MM.1S (cell line): ENCODE measurements at regions not wholly inside any gene's neighbourhood (a gene's known extent, or its start where the extent isn't known, plus 50 kb on each side); places are given as distances from the start of the nearest gene placed in this dataset.

ENCODE experiments used
- DNase-seq: peaks from one replicate; pipeline ENCODE4 v3.0.0-alpha.2; 2015
- H2AFZ ChIP-seq: fragments of 300-600 bp; sonication (generic); 2 replicates; pipeline ENCODE4 v1.6.0; 2016; ENCODE audit warnings: antibody characterized with exemption, low read length
- H3F3A ChIP-seq: fragments of 300-600 bp; sonication (generic); 2 replicates; pipeline ENCODE4 v1.6.1; 2016; ENCODE audit warnings: mild to moderate bottlenecking, antibody characterized with exemption, low read length, moderate library complexity, mixed read lengths; ENCODE audit not compliant: insufficient read depth
- H3K27ac ChIP-seq: fragments of 300-600 bp; sonication (generic); 2 replicates; pipeline ENCODE4 v1.5.1; 2016; ENCODE audit warnings: mild to moderate bottlenecking, low read length
- H3K27me3 ChIP-seq: fragments of 300-600 bp; sonication (generic); replicated peaks from 2 replicates; pipeline ENCODE4 v1.6.0; 2016; ENCODE audit warnings: low read length; ENCODE audit not compliant: insufficient read depth
- H3K36me3 ChIP-seq: fragments of 300-600 bp; sonication (generic); replicated peaks from 2 replicates; pipeline ENCODE4 v1.6.1; 2016; ENCODE audit warnings: mild to moderate bottlenecking, low read length, mixed read lengths; ENCODE audit not compliant: insufficient read depth
- H3K4me1 ChIP-seq: fragments of 300-600 bp; sonication (generic); 2 replicates; pipeline ENCODE4 v1.6.1; 2016; ENCODE audit warnings: low read length, mixed read lengths
- H3K4me2 ChIP-seq: fragments of 300-600 bp; sonication (generic); 2 replicates; pipeline ENCODE4 v1.6.0; 2016; ENCODE audit warnings: low read depth, low read length
- H3K4me3 ChIP-seq: fragments of 300-600 bp; sonication (generic); 2 replicates; pipeline ENCODE4 v1.5.1; 2016; ENCODE audit warnings: low read length, mixed read lengths
- H3K79me2 ChIP-seq: fragments of 300-600 bp; sonication (generic); 2 replicates; pipeline ENCODE4 v1.6.1; 2016; ENCODE audit warnings: mixed run types, low read length, mixed read lengths
- H3K9ac ChIP-seq: fragments of 300-600 bp; sonication (generic); 2 replicates; pipeline ENCODE4 v1.6.1; 2016; ENCODE audit warnings: low read length, mixed read lengths
- H3K9me2 ChIP-seq: fragments of 300-600 bp; sonication (generic); replicated peaks from 2 replicates; pipeline ENCODE4 v1.6.1; 2016; ENCODE audit warnings: mild to moderate bottlenecking, low read length, mixed read lengths; ENCODE audit not compliant: insufficient read depth
- H3K9me3 ChIP-seq: fragments of 300-600 bp; sonication (generic); replicated peaks from 2 replicates; pipeline ENCODE4 v1.6.1; 2016; ENCODE audit warnings: mild to moderate bottlenecking, low read length, mixed read lengths; ENCODE audit not compliant: insufficient read depth
- H4K20me1 ChIP-seq: fragments of 300-600 bp; sonication (generic); 2 replicates; pipeline ENCODE4 v1.6.1; 2016; ENCODE audit warnings: mild to moderate bottlenecking, low read length, moderate library complexity, mixed read lengths; ENCODE audit not compliant: insufficient read depth
- EZH2 ChIP-seq: fragments of 300-600 bp; sonication (generic); optimal IDR thresholded peaks from 2 replicates; pipeline ENCODE3; 2017; ENCODE audit warnings: low read depth, mild to moderate bottlenecking, antibody characterized with exemption, low read length, mixed read lengths
- EZH2phosphoT487 ChIP-seq: fragments of 300-600 bp; sonication (generic); IDR thresholded peaks from 2 replicates; pipeline ENCODE4 v1.6.1; 2018; ENCODE audit warnings: antibody characterized with exemption, low read length
- TF ChIP-seq, protein P1 (sequence below): fragments of 300-600 bp; sonication (generic); IDR thresholded peaks from 2 replicates; pipeline ENCODE4 v1.5.1; 2016; ENCODE audit warnings: antibody characterized with exemption, low read length, mixed read lengths

- H3K36me3 ChIP-seq, result no peaks in the 10 kb centered on the region
- H3K9ac ChIP-seq, result no peak overlapping the region
- H3K9me2 ChIP-seq, result no peaks in the 10 kb centered on the region
- H3K4me2 ChIP-seq, result no peak overlapping the region
- H3K79me2 ChIP-seq, result no peaks in the 10 kb centered on the region
- TF ChIP-seq EZH2 (no peak), EZH2phosphoT487 (no peak)
- TF ChIP-seq, protein P1, sequence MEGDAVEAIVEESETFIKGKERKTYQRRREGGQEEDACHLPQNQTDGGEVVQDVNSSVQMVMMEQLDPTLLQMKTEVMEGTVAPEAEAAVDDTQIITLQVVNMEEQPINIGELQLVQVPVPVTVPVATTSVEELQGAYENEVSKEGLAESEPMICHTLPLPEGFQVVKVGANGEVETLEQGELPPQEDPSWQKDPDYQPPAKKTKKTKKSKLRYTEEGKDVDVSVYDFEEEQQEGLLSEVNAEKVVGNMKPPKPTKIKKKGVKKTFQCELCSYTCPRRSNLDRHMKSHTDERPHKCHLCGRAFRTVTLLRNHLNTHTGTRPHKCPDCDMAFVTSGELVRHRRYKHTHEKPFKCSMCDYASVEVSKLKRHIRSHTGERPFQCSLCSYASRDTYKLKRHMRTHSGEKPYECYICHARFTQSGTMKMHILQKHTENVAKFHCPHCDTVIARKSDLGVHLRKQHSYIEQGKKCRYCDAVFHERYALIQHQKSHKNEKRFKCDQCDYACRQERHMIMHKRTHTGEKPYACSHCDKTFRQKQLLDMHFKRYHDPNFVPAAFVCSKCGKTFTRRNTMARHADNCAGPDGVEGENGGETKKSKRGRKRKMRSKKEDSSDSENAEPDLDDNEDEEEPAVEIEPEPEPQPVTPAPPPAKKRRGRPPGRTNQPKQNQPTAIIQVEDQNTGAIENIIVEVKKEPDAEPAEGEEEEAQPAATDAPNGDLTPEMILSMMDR, result no peak
- H3K9me3 ChIP-seq, result no peaks in the 10 kb centered on the region
- DNase-seq, result no peak
- H3K27ac ChIP-seq, result no peak overlapping the region
- H2AFZ ChIP-seq, result no peak overlapping the region
- H3K4me1 ChIP-seq, result no peaks in the 10 kb centered on the region
- H3K27me3 ChIP-seq, result no peaks in the 10 kb centered on the region
- H4K20me1 ChIP-seq, result no peaks in the 10 kb centered on the region
- no peaks in the 10 kb centered on the region for H3F3A ChIP-seq
- H3K4me3 ChIP-seq, result no peak overlapping the region
Measured at GRCh38 chr13:79654520-79654919, 173.6 kb downstream of the NDFIP2 start.

- H3K4me2 ChIP-seq, result no peak overlapping the region
Measured at GRCh38 chr13:79650688-79651087, 169.7 kb downstream of the NDFIP2 start.

GRCh38 chr13:79648191-79648590 lies 167.2 kb downstream of the NDFIP2 start:
- no peaks in the 10 kb centered on the region for H3K79me2 ChIP-seq
- no peaks in the 10 kb centered on the region for H3F3A ChIP-seq
- no peaks in the 10 kb centered on the region for H3K4me1 ChIP-seq
- H2AFZ ChIP-seq, result no peak overlapping the region
- no peaks in the 10 kb centered on the region for H3K9me2 ChIP-seq
- no peak overlapping the region for H3K4me2 ChIP-seq
- no peaks in the 10 kb centered on the region for H3K36me3 ChIP-seq
- no peak for DNase-seq
- no peaks in the 10 kb centered on the region for H3K9me3 ChIP-seq
- no peaks in the 10 kb centered on the region for H3K27me3 ChIP-seq
- H3K9ac ChIP-seq, result no peak overlapping the region
- no peak overlapping the region for H3K27ac ChIP-seq
- no peaks in the 10 kb centered on the region for H4K20me1 ChIP-seq
- H3K4me3 ChIP-seq, result no peak overlapping the region
- TF ChIP-seq EZH2, result no peak
- no peak for TF ChIP-seq EZH2phosphoT487
- TF ChIP-seq, protein P1, result no peak

More at GRCh38 chr13:79650688-79651087, 169.7 kb downstream of the NDFIP2 start:
- Histone ChIP-seq H3K36me3 (no peaks in the 10 kb centered on the region), H3K27me3 (no peaks in the 10 kb centered on the region), H3K9me3 (no peaks in the 10 kb centered on the region), H4K20me1 (no peaks in the 10 kb centered on the region), H3K9ac (no peak overlapping the region), H3K4me1 (no peaks in the 10 kb centered on the region), H3K79me2 (no peaks in the 10 kb centered on the region), H3K27ac (no peak overlapping the region), H2AFZ (no peak overlapping the region), H3F3A (no peaks in the 10 kb centered on the region), H3K9me2 (no peaks in the 10 kb centered on the region), H3K4me3 (no peak overlapping the region)
- TF ChIP-seq, protein P1, result no peak
- TF ChIP-seq EZH2phosphoT487 (no peak), EZH2 (no peak)
- DNase-seq, result no peak

- Histone ChIP-seq H3K9me2 (no peaks in the 10 kb centered on the region), H3K4me1 (no peaks in the 10 kb centered on the region), H3K4me3 (no peak overlapping the region), H2AFZ (no peak overlapping the region), H3K27ac (no peak overlapping the region), H3K9me3 (no peaks in the 10 kb centered on the region), H3K79me2 (no peaks in the 10 kb centered on the region), H3K9ac (no peak overlapping the region), H3K4me2 (no peak overlapping the region), H3K36me3 (no peaks in the 10 kb centered on the region), H3K27me3 (no peaks in the 10 kb centered on the region), H3F3A (no peaks in the 10 kb centered on the region), H4K20me1 (no peaks in the 10 kb centered on the region)
- TF ChIP-seq, protein P1, result no peak
- no peak for TF ChIP-seq EZH2phosphoT487
- no peak for TF ChIP-seq EZH2
- DNase-seq, result no peak
Measured at GRCh38 chr13:79647533-79647932, 166.6 kb downstream of the NDFIP2 start.
